ENCODE measurements at regions not wholly inside any gene's neighbourhood (a gene's known extent, or its start where the extent isn't known, plus 50 kb on each side); places are given as distances from the start of the nearest gene placed in this dataset.

GRCh38 chr1:55695552-55695951 lies 480.4 kb upstream of the USP24 start:
- Mint-ChIP-seq H3K4me1 (ENCODE audit: low read depth) (peaks cover 74% of the 10 kb centered on the region), H3K36me3 (ENCODE audit: low read depth) (no peaks in the 10 kb centered on the region; the same call in 1 of the 2 replicates), H3K9me3 (no peaks in the 10 kb centered on the region), H3K27ac (peak overlapping the region; percentile 99), H3K4me3 (peak overlapping the region; percentile 46), H3K27me3 (ENCODE audit: insufficient read depth) (no peaks in the 10 kb centered on the region; the same call in 1 of the 2 replicates)
- no peak for TF ChIP-seq CTCF (IDR thresholded peaks at IDR 0.05)
- no peak for DNase-seq

GRCh38 chr1:55695151-55695550 lies 480.0 kb upstream of the USP24 start:
- no peak for TF ChIP-seq CTCF (IDR thresholded peaks at IDR 0.05)
- Mint-ChIP-seq H3K27ac (peak overlapping the region; percentile 99), H3K4me1 (ENCODE audit: low read depth) (peaks cover 70% of the 10 kb centered on the region), H3K4me3 (peak overlapping the region; percentile 46), H3K27me3 (ENCODE audit: insufficient read depth) (no peaks in the 10 kb centered on the region; the same call in 1 of the 2 replicates), H3K9me3 (no peaks in the 10 kb centered on the region), H3K36me3 (ENCODE audit: low read depth) (no peaks in the 10 kb centered on the region; the same call in 1 of the 2 replicates)
- peak; percentile 21 for DNase-seq

GRCh38 chr1:55694310-55694801 lies 479.2 kb upstream of the USP24 start:
- no peaks in the 10 kb centered on the region; the same call in 1 of the 2 replicates for H3K36me3 Mint-ChIP-seq (ENCODE audit: low read depth)
- peaks cover 62% of the 10 kb centered on the region for H3K4me1 Mint-ChIP-seq (ENCODE audit: low read depth)
- no peak for DNase-seq
- no peaks in the 10 kb centered on the region for H3K9me3 Mint-ChIP-seq
- H3K4me3 Mint-ChIP-seq = no peak overlapping the region; the same call in 1 of the 2 replicates
- no peak for TF ChIP-seq CTCF (IDR thresholded peaks at IDR 0.05)
- H3K27me3 Mint-ChIP-seq (ENCODE audit: insufficient read depth) = no peaks in the 10 kb centered on the region; the same call in 1 of the 2 replicates
- peak overlapping the region; percentile 99 for H3K27ac Mint-ChIP-seq

- Mint-ChIP-seq H3K9me3 (no peaks in the 10 kb centered on the region), H3K4me1 (ENCODE audit: low read depth) (peaks cover 46% of the 10 kb centered on the region), H3K4me3 (no peak overlapping the region), H3K27me3 (ENCODE audit: insufficient read depth) (no peaks in the 10 kb centered on the region; the same call in 1 of the 2 replicates), H3K36me3 (ENCODE audit: low read depth) (no peaks in the 10 kb centered on the region; the same call in 1 of the 2 replicates), H3K27ac (no peak overlapping the region)
- TF ChIP-seq CTCF (IDR thresholded peaks at IDR 0.05) = no peak
- DNase-seq = no peak
Observed at GRCh38 chr1:55692726-55693125, 477.6 kb upstream of the USP24 start.

- Mint-ChIP-seq H3K27me3 (ENCODE audit: insufficient read depth) (no peaks in the 10 kb centered on the region), H3K9me3 (no peaks in the 10 kb centered on the region), H3K4me3 (no peak overlapping the region), H3K36me3 (ENCODE audit: low read depth) (no peaks in the 10 kb centered on the region; the same call in 1 of the 2 replicates), H3K4me1 (ENCODE audit: low read depth) (peaks cover 28% of the 10 kb centered on the region), H3K27ac (no peak overlapping the region)
- TF ChIP-seq CTCF (IDR thresholded peaks at IDR 0.05) = no peak
- no peak for DNase-seq
Observed at GRCh38 chr1:55690366-55690765, 475.2 kb upstream of the USP24 start.
